ENCODE measurements at regions not wholly inside any gene's neighbourhood (a gene's known extent, or its start where the extent isn't known, plus 50 kb on each side); places are given as distances from the start of the nearest gene placed in this dataset.

DNA sequence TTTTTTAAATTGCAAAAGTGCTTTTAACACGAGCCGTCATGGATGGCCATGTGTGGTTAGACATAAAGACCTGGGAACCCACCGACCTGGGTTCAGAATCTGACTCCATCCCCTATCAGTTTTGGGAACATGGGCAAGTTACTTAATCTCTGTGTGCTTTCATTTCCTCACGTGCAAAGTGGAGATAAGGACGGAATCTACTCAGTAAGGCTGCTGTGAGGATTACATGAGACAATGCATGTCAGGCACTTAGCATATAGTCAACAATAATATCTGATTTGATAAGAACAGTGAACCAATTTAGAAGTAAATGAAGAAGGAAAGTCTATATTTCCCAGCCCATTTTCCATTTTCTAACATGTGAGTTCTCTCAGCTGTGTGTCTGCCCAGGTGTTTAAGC lies 235.4 kb downstream of the SUDS3 start:
- H3K4me3 ChIP-seq (ENCODE audit: low read depth, low read length), result no peak overlapping the region
- no peak for DNase-seq (ENCODE audit: low read depth)

GRCh38 chr12:118617611-118618450 lies 241.5 kb downstream of the SUDS3 start:
- no peak for TF ChIP-seq CTCF (IDR thresholded peaks at IDR 0.05; ENCODE audit: insufficient read depth, low read length)
- no peak overlapping the region for H3K4me3 ChIP-seq (ENCODE audit: low read depth, low read length)
- DNase-seq (ENCODE audit: low read depth), result no peak

More for the DNA sequence above, 235.4 kb downstream of the SUDS3 start:
- no peak for TF ChIP-seq CTCF (IDR thresholded peaks at IDR 0.05; ENCODE audit: insufficient read depth, low read length)

- no peak for DNase-seq (ENCODE audit: low read depth)
- H3K4me3 ChIP-seq (ENCODE audit: low read depth, low read length), result no peak overlapping the region
- no peak for TF ChIP-seq CTCF (IDR thresholded peaks at IDR 0.05; ENCODE audit: insufficient read depth, low read length)
Observed at GRCh38 chr12:118618695-118619094, 242.3 kb downstream of the SUDS3 start.

- H3K4me3 ChIP-seq (ENCODE audit: low read depth, low read length), result no peak overlapping the region
- no peak for DNase-seq (ENCODE audit: low read depth)
- no peak for TF ChIP-seq CTCF (IDR thresholded peaks at IDR 0.05; ENCODE audit: insufficient read depth, low read length)
Observed at GRCh38 chr12:118625050-118625675, 248.8 kb downstream of the SUDS3 start.

- H3K4me3 ChIP-seq (ENCODE audit: low read depth, low read length), result no peak overlapping the region
- TF ChIP-seq CTCF (IDR thresholded peaks at IDR 0.05; ENCODE audit: insufficient read depth, low read length), result no peak
- no peak for DNase-seq (ENCODE audit: low read depth)
Observed at GRCh38 chr12:118633071-118633470, 256.7 kb downstream of the SUDS3 start.

DNA sequence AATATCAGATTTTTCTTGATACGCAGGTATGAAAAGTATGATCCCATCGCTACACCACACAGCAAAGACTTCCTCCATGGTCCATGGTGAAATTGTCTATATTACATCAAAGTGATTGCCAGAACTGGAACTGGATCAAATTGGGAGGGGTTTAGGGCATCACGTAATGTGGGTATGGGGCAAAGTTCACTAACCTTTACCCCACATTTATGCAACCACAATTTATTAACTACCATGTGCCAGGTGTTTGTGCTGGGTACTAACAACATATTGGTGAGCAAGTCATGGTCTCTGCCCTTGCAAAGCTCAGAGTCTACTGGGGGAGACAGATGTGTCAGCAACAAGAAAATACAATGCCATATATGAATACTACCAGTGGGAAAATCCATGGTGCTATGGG lies 258.9 kb downstream of the SUDS3 start:
- no peak overlapping the region for H3K4me3 ChIP-seq (ENCODE audit: low read depth, low read length)
- DNase-seq (ENCODE audit: low read depth), result no peak
- no peak for TF ChIP-seq CTCF (IDR thresholded peaks at IDR 0.05; ENCODE audit: insufficient read depth, low read length)

All from fibroblast of the aortic adventitia (primary cell).